GM19043 (cell line): ENCODE measurements at regions not wholly inside any gene's neighbourhood (a gene's known extent, or its start where the extent isn't known, plus 50 kb on each side); places are given as distances from the start of the nearest gene placed in this dataset.
"Not testable (repeated sequence)": the region's sequence is repeated elsewhere in the genome, so short reads cannot be mapped to it uniquely, and the experiment has no call there.

Experiments
- ATAC-seq: cut with Tn5 transposase; IDR thresholded peaks from one replicate; pipeline ENCODE4 v1.9.1; 2021; ENCODE audit warnings: low read depth; ENCODE audit not compliant: unreplicated experiment

- no peak for ATAC-seq
Measured at GRCh38 chrX:35382966-35383365, 415.2 kb upstream of the MAGEB16 start.

- ATAC-seq: no peak
Measured at GRCh38 chrX:35392232-35392631, 405.9 kb upstream of the MAGEB16 start.

GRCh38 chrX:35406386-35406785 lies 391.8 kb upstream of the MAGEB16 start:
- ATAC-seq: no peak

- no peak for ATAC-seq
Measured at GRCh38 chrX:35416782-35417181, 381.4 kb upstream of the MAGEB16 start.

- no peak for ATAC-seq
Measured at GRCh38 chrX:35432056-35432455, 366.1 kb upstream of the MAGEB16 start.

GRCh38 chrX:35439034-35439660 lies 359.0 kb upstream of the MAGEB16 start:
- ATAC-seq: no peak

GRCh38 chrX:35439692-35440091 lies 358.4 kb upstream of the MAGEB16 start:
- ATAC-seq: no peak

- no peak for ATAC-seq
Measured at GRCh38 chrX:35442421-35442820, 355.7 kb upstream of the MAGEB16 start.

GRCh38 chrX:35443091-35443582 lies 355.0 kb upstream of the MAGEB16 start:
- ATAC-seq: not testable (repeated sequence)

- ATAC-seq: no peak
Measured at GRCh38 chrX:35444671-35445355, 353.3 kb upstream of the MAGEB16 start.

GRCh38 chrX:35445912-35446311 lies 352.2 kb upstream of the MAGEB16 start:
- no peak for ATAC-seq

- ATAC-seq: no peak
Measured at GRCh38 chrX:35456891-35457290, 341.3 kb upstream of the MAGEB16 start.

- no peak for ATAC-seq
Measured at GRCh38 chrX:35458142-35458541, 340.0 kb upstream of the MAGEB16 start.

- no peak for ATAC-seq
Measured at GRCh38 chrX:35461164-35461563, 337.0 kb upstream of the MAGEB16 start.

- not testable (repeated sequence) for ATAC-seq
Measured at GRCh38 chrX:35496671-35497070, 301.5 kb upstream of the MAGEB16 start.

- not testable (repeated sequence) for ATAC-seq
Measured at GRCh38 chrX:35497453-35497852, 300.7 kb upstream of the MAGEB16 start.

GRCh38 chrX:35499071-35499862 lies 298.9 kb upstream of the MAGEB16 start:
- no peak for ATAC-seq

- no peak for ATAC-seq
Measured at GRCh38 chrX:35507701-35508100, 290.4 kb upstream of the MAGEB16 start.

GRCh38 chrX:35548003-35548402 lies 250.1 kb upstream of the MAGEB16 start:
- ATAC-seq: not testable (repeated sequence)

- ATAC-seq: no peak
Measured at GRCh38 chrX:35557916-35558315, 240.2 kb upstream of the MAGEB16 start.

- no peak for ATAC-seq
Measured at GRCh38 chrX:35561985-35562384, 236.2 kb upstream of the MAGEB16 start.
